GM19372 (cell line): ENCODE measurements at regions not wholly inside any gene's neighbourhood (a gene's known extent, or its start where the extent isn't known, plus 50 kb on each side); places are given as distances from the start of the nearest gene placed in this dataset.
"Not testable (repeated sequence)": the region's sequence is repeated elsewhere in the genome, so short reads cannot be mapped to it uniquely, and the experiment has no call there.

ENCODE experiments used
- ATAC-seq: cut with Tn5 transposase; IDR thresholded peaks from one replicate; pipeline ENCODE4 v1.9.1; 2021; ENCODE audit warnings: mild to moderate bottlenecking, low read depth, moderate library complexity; ENCODE audit not compliant: unreplicated experiment

DNA sequence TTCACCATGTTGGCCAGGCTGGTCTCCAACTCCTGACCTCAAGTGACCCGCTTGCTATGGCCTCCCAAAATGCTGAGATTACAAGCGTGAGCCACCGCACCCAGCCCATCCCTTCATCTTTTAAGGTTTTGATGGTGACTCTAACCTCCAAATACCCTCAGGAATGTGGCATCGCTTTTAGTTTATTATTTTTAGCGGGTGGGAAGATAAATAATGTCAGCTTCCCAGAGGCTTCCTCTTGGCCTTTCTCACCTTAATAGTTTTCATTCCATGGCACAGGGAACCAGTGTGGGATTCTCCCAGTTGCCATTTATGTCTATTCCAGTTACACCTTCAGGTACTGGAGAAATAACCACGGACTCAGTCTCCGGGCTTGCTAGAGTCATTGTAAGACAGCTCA is 92.1 kb upstream of the LRRN2 start:
- no peak for ATAC-seq

GRCh38 chr1:204780630-204781029 is 90.0 kb upstream of the NFASC start:
- no peak for ATAC-seq

GRCh38 chr1:204782118-204782700 is 88.5 kb upstream of the NFASC start:
- ATAC-seq, result no peak

- not testable (repeated sequence) for ATAC-seq
Observed at GRCh38 chr1:204785023-204785422, 85.6 kb upstream of the NFASC start.

DNA sequence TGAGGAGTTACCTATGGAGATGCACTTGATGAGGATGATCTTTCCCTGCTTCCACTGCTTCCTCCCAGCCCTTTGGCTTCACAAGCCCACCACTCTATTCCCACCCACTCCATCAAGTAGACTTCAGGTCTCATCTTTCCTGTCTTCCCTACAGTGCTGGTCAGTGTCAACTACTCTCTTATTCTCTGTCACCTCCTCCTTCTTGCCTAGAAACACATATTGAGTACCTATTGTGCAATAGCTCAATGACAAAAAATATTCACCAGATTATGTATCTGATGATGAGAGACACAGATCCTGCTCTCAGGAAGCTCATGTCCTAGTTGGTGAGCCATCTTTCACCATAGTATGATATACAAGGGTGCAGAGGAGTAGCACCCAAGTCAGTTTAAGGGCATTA is 82.2 kb upstream of the NFASC start:
- no peak for ATAC-seq

- no peak for ATAC-seq
Observed at GRCh38 chr1:204791453-204792353, 79.0 kb upstream of the NFASC start.

DNA sequence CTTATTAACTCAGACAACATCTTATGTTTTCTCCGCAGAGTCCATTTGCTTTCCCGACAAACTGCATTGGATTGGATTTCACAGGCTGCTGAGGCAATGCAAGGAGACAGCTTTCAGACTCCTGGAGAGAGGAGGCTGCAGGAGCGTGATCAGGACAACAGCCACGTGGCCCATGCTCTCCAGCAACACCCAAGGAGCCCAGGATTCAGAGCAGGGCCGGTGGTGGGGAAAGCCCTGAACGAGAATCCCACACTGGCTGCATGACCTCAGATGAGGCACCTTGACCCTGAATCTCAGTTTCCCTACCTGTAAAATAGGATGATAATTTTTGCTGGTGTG is 78.3 kb upstream of the NFASC start:
- ATAC-seq, result no peak

GRCh38 chr1:204793259-204793914 is 77.3 kb upstream of the NFASC start:
- no peak for ATAC-seq

- not testable (repeated sequence) for ATAC-seq
Observed at GRCh38 chr1:204796886-204797285, 73.8 kb upstream of the NFASC start.

GRCh38 chr1:204797401-204797800 is 73.3 kb upstream of the NFASC start:
- no peak for ATAC-seq

DNA sequence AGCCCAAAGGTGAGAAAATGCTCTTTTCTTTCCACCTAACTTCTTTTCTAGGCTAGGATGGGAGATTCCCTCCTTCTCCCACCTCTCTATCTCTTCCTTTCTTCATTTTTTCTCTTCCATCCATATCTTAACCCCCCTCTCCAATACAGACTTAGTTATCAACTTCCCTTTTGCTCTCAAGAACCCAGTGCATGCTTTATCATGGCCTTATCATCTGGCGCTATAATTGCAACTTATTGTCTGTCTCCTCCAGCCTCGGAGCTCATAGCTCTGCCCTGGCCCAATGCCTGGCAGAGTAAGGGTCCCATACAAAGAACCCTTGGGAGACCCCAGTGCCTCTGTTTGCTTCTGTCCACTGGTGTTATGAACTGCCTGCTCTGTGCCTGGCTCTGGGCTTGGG is 71.0 kb upstream of the NFASC start:
- ATAC-seq, result no peak

- no peak for ATAC-seq
Observed at GRCh38 chr1:204801211-204801610, 69.5 kb upstream of the NFASC start.

DNA sequence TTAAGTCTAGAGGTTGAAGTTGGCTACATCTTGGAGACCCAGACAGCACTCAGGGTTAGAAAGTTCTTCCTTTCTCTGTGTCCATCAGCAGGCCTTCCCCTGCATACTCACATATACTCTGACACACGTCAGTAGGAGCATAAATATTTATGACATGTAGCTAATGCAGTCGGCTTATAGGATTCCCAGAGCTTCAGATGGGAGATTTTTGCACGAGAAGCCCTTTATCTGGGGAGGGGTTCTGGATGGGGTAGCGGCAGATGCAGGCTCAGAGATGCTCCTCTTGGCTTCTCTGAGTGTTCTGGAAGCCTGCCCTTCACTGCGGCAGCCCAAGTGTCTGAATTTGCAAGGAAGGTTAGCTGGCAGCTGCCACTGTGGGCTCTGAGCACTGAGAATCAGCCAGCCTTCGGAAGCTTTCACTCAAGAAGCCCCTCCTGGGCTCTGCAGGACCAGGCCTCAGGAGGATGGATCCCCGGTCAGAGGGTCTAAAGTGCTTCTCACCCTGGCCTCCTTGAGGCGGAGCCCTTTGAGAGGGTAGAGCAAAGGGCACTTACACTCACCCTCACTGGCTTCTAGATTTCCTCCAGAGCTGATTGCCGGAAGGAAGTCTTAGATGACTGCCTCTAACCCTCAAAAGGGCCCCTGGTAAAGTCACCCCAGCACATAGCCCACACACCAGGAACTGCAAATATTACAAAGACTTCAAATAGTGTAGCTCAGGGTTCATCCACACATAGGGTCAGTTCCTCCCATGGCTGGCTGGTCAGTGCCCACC is 68.1 kb upstream of the NFASC start:
- ATAC-seq, result no peak

DNA sequence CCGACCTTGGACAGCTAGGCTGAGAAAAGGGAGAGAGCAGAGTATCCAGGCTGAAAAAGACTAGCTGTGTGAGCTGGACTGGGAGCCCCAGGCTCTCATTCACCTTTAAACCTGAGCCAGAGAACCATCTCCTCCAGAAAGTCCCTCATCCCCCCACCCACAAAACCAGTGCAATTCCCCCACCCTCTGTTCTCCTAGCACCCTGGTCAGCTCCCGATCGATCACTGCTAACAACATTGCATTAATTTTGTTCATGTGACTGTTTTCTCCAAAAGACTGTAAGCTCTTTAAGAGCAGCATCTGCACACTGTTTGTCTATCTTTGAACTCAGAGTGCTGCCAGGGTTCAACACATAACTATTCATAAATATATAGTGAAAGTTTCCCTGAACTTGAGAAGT is 67.1 kb upstream of the NFASC start:
- no peak for ATAC-seq

GRCh38 chr1:204806943-204807687 is 63.5 kb upstream of the NFASC start:
- peak; percentile 83 for ATAC-seq

- ATAC-seq, result no peak
Observed at GRCh38 chr1:204809488-204809887, 61.2 kb upstream of the NFASC start.

- ATAC-seq, result no peak
Observed at GRCh38 chr1:204812842-204813241, 57.8 kb upstream of the NFASC start.

- ATAC-seq, result no peak
Observed at GRCh38 chr1:204813522-204813921, 57.1 kb upstream of the NFASC start.

- ATAC-seq, result no peak
Observed at GRCh38 chr1:204814166-204814884, 56.3 kb upstream of the NFASC start.

DNA sequence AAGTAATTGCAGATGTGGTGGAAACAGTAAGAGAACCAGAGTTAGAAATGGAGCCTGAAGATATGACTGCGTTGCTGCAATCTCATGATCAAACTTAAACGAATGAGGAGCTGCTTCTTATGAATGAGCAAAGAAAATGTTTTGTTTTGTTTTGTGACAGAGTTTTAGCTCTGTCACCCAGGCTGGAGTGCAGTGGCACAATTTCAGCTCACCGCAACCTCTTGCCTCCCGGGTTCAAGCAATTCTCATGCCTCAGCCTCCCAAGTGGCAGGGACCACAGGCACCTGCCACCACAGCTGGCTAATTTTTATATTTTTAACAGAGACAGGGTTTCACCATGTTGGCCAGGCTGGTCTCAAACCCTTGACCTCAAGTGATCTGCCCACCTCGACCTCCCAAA is 53.3 kb upstream of the NFASC start:
- no peak for ATAC-seq
